Medulla oblongata (tissue), 1 donor: ENCODE measurements at regions not wholly inside any gene's neighbourhood (a gene's known extent, or its start where the extent isn't known, plus 50 kb on each side); places are given as distances from the start of the nearest gene placed in this dataset.

ENCODE experiments used
- DNase-seq: peaks from one replicate; pipeline ENCODE4 v3.0.0-alpha.2; 2015; ENCODE audit errors: extremely low spot score

- DNase-seq = no peak
Measured at GRCh38 chr3:46114323-46114988, 87.2 kb upstream of the XCR1 start.

- DNase-seq = no peak
Measured at GRCh38 chr3:46113608-46114007, 86.3 kb upstream of the XCR1 start.

- no peak for DNase-seq
Measured at GRCh38 chr3:46112984-46113383, 85.7 kb upstream of the XCR1 start.

GRCh38 chr3:46112296-46112695, 85.0 kb upstream of the XCR1 start:
- DNase-seq = no peak

GRCh38 chr3:46110701-46111493, 83.6 kb upstream of the XCR1 start:
- peak; percentile 83 for DNase-seq

GRCh38 chr3:46107682-46108081, 80.4 kb upstream of the XCR1 start:
- DNase-seq = no peak

GRCh38 chr3:46105306-46105919, 78.1 kb upstream of the XCR1 start:
- no peak for DNase-seq

GRCh38 chr3:46104706-46105105, 77.4 kb upstream of the XCR1 start:
- DNase-seq = no peak

GRCh38 chr3:46102780-46103130, 75.5 kb upstream of the XCR1 start:
- DNase-seq = no peak

- no peak for DNase-seq
Measured at GRCh38 chr3:46102059-46102779, 74.9 kb upstream of the XCR1 start.

GRCh38 chr3:46100812-46101211, 73.5 kb upstream of the XCR1 start:
- peak; percentile 81 for DNase-seq

GRCh38 chr3:46098319-46098761, 71.1 kb upstream of the XCR1 start:
- peak; percentile 66 for DNase-seq

- DNase-seq = no peak
Measured at GRCh38 chr3:46097691-46098241, 70.5 kb upstream of the XCR1 start.

- no peak for DNase-seq
Measured at GRCh38 chr3:46096781-46097180, 69.5 kb upstream of the XCR1 start.

- DNase-seq = no peak
Measured at GRCh38 chr3:46096336-46096735, 69.1 kb upstream of the XCR1 start.

- peak; percentile 48 for DNase-seq
Measured at GRCh38 chr3:46095307-46095706, 68.0 kb upstream of the XCR1 start.

- no peak for DNase-seq
Measured at GRCh38 chr3:46094506-46094905, 67.2 kb upstream of the XCR1 start.

- DNase-seq = no peak
Measured at GRCh38 chr3:46093966-46094365, 66.7 kb upstream of the XCR1 start.

GRCh38 chr3:46093327-46093942, 66.2 kb upstream of the XCR1 start:
- no peak for DNase-seq

GRCh38 chr3:46092702-46093080, 65.4 kb upstream of the XCR1 start:
- DNase-seq = no peak
